Esophagus squamous epithelium (tissue), 4 donors: ENCODE measurements at regions not wholly inside any gene's neighbourhood (a gene's known extent, or its start where the extent isn't known, plus 50 kb on each side); places are given as distances from the start of the nearest gene placed in this dataset.

Source experiments
- CTCF ChIP-seq, 6 experiments: fragments of 450-650 bp in 4 of 6; fragments of 200-600 bp in 2 of 6; sonication (generic) in 2 of 6; IDR thresholded peaks; one replicate each; pipeline ENCODE4 v1.5.1; 2016 to 2019; ENCODE audit warnings: antibody characterized with exemption in 6 of 6, mild to moderate bottlenecking in 4 of 6, moderate library complexity in 4 of 6
- POLR2A ChIP-seq, 4 donors: fragments of 450-650 bp; IDR thresholded peaks; one replicate each; pipeline ENCODE4 v1.6.1; 2017; ENCODE audit warnings: antibody characterized with exemption in 4 of 4, mild to moderate bottlenecking in 4 of 4, moderate library complexity in 3 of 4

GRCh38 chr5:163161512-163161911 lies 275.9 kb upstream of the CCNG1 start:
- TF ChIP-seq CTCF (IDR thresholded peaks at IDR 0.05) (no peak), POLR2A (IDR thresholded peaks at IDR 0.05) (no peak)
